Testis (tissue), 2 donors: ENCODE measurements at regions not wholly inside any gene's neighbourhood (a gene's known extent, or its start where the extent isn't known, plus 50 kb on each side); places are given as distances from the start of the nearest gene placed in this dataset.

Experiments
- CTCF ChIP-seq, 3 experiments: fragments of 450-650 bp in 2 of 3; fragments of 200-600 bp in 1 of 3; sonication (generic) in 1 of 3; IDR thresholded peaks; one replicate each; pipeline ENCODE4 v1.5.1; 2016 to 2019; ENCODE audit warnings: antibody characterized with exemption in 3 of 3, mild to moderate bottlenecking in 2 of 3, moderate library complexity in 1 of 3
- POLR2A ChIP-seq: fragments of 450-650 bp; IDR thresholded peaks from one replicate; pipeline ENCODE4 v1.6.1; 2017; ENCODE audit warnings: antibody characterized with exemption, mild to moderate bottlenecking, moderate library complexity

GRCh38 chr14:29097476-29097875 lies 330.9 kb downstream of the FOXG1 start:
- no peak for TF ChIP-seq CTCF (IDR thresholded peaks at IDR 0.05)
- TF ChIP-seq POLR2A = no peak
